ENCODE measurements at regions not wholly inside any gene's neighbourhood (a gene's known extent, or its start where the extent isn't known, plus 50 kb on each side); places are given as distances from the start of the nearest gene placed in this dataset.

DNA sequence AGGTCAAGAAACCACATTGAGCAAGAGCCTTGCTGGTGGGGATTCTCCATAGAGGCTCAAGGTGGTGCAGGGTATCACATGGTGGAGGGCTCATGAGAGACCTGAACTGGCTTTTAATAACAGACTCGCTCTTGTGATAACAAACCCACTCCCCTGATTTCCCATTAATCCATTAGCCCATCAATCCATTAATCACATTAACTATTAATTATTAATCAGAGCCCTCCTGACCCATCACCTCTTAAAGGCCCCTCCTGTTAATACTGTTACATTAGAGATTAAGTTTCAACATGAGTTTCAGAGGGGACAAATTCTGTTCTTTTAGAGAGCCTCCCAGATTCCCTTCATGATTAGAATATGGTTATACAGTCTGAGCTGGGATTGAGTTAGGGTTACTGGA is 61.8 kb downstream of the IER5 start:
- H2AFZ ChIP-seq (ENCODE audit: low read depth, low read length), result no peak overlapping the region
- no peaks in the 10 kb centered on the region for H3K36me3 ChIP-seq (ENCODE audit: insufficient read depth, low read length)
- no peak overlapping the region for H3K27ac ChIP-seq (ENCODE audit: low read depth, low read length)
- no peaks in the 10 kb centered on the region for H3K27me3 ChIP-seq (ENCODE audit: insufficient read depth, low read length)
- Mint-ChIP-seq H3K4me1 (ENCODE audit: low read depth, unreplicated experiment) (peaks cover 15% of the 10 kb centered on the region), H3K27ac (ENCODE audit: unreplicated experiment) (no peak overlapping the region), H3K4me3 (ENCODE audit: unreplicated experiment) (no peak overlapping the region), H3K36me3 (ENCODE audit: low read depth, unreplicated experiment) (no peaks in the 10 kb centered on the region), H3K9me3 (ENCODE audit: unreplicated experiment) (peaks cover 7% of the 10 kb centered on the region), H3K27me3 (ENCODE audit: low read depth, unreplicated experiment) (peaks cover 18% of the 10 kb centered on the region)
- H3K4me3 ChIP-seq (ENCODE audit: insufficient read depth, low read depth, low read length), result no peak overlapping the region
- peaks cover 14% of the 10 kb centered on the region for H3K4me1 ChIP-seq (ENCODE audit: insufficient read depth, low read length)
- no peaks in the 10 kb centered on the region for H3K79me2 ChIP-seq (ENCODE audit: insufficient read depth, low read length)
- FAIRE-seq, result no peak
- no peak overlapping the region for H3K9ac ChIP-seq (ENCODE audit: low read length)
- no peak overlapping the region for H3K4me2 ChIP-seq (ENCODE audit: low read length)
- no peak for DNase-seq (ENCODE audit: low read depth)
- peaks cover 4% of the 10 kb centered on the region for H3K9me3 ChIP-seq (ENCODE audit: insufficient read depth, low read depth, low read length)
- no peaks in the 10 kb centered on the region for H4K20me1 ChIP-seq (ENCODE audit: insufficient read depth, low read length)
- TF ChIP-seq EZH2 (IDR thresholded peaks at IDR 0.05; ENCODE audit: insufficient read depth, low read length), result no peak
- TF ChIP-seq, protein P1, sequence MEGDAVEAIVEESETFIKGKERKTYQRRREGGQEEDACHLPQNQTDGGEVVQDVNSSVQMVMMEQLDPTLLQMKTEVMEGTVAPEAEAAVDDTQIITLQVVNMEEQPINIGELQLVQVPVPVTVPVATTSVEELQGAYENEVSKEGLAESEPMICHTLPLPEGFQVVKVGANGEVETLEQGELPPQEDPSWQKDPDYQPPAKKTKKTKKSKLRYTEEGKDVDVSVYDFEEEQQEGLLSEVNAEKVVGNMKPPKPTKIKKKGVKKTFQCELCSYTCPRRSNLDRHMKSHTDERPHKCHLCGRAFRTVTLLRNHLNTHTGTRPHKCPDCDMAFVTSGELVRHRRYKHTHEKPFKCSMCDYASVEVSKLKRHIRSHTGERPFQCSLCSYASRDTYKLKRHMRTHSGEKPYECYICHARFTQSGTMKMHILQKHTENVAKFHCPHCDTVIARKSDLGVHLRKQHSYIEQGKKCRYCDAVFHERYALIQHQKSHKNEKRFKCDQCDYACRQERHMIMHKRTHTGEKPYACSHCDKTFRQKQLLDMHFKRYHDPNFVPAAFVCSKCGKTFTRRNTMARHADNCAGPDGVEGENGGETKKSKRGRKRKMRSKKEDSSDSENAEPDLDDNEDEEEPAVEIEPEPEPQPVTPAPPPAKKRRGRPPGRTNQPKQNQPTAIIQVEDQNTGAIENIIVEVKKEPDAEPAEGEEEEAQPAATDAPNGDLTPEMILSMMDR (IDR thresholded peaks at IDR 0.05; ENCODE audit: insufficient read depth, low read depth, low read length), result no peak

- Mint-ChIP-seq H3K27me3 (ENCODE audit: low read depth, unreplicated experiment) (peaks cover 12% of the 10 kb centered on the region), H3K4me1 (ENCODE audit: low read depth, unreplicated experiment) (peaks cover 15% of the 10 kb centered on the region), H3K27ac (ENCODE audit: unreplicated experiment) (no peak overlapping the region), H3K9me3 (ENCODE audit: unreplicated experiment) (peaks cover 3% of the 10 kb centered on the region), H3K36me3 (ENCODE audit: low read depth, unreplicated experiment) (no peaks in the 10 kb centered on the region), H3K4me3 (ENCODE audit: unreplicated experiment) (no peak overlapping the region)
- Histone ChIP-seq H3K4me1 (ENCODE audit: insufficient read depth, low read length) (peaks cover 14% of the 10 kb centered on the region), H3K4me3 (ENCODE audit: insufficient read depth, low read depth, low read length) (no peak overlapping the region), H3K9me3 (ENCODE audit: insufficient read depth, low read depth, low read length) (peaks cover 3% of the 10 kb centered on the region), H3K27me3 (ENCODE audit: insufficient read depth, low read length) (no peaks in the 10 kb centered on the region), H3K4me2 (ENCODE audit: low read length) (no peak overlapping the region), H4K20me1 (ENCODE audit: insufficient read depth, low read length) (no peaks in the 10 kb centered on the region), H2AFZ (ENCODE audit: low read depth, low read length) (no peak overlapping the region), H3K79me2 (ENCODE audit: insufficient read depth, low read length) (no peaks in the 10 kb centered on the region), H3K27ac (ENCODE audit: low read depth, low read length) (no peak overlapping the region), H3K36me3 (ENCODE audit: insufficient read depth, low read length) (no peaks in the 10 kb centered on the region), H3K9ac (ENCODE audit: low read length) (no peak overlapping the region)
- no peak for DNase-seq (ENCODE audit: low read depth)
- TF ChIP-seq EZH2 (IDR thresholded peaks at IDR 0.05; ENCODE audit: insufficient read depth, low read length), result no peak
- TF ChIP-seq, protein P1 (IDR thresholded peaks at IDR 0.05; ENCODE audit: insufficient read depth, low read depth, low read length), result no peak
- FAIRE-seq, result no peak
Observed at GRCh38 chr1:181150842-181151241, 62.3 kb downstream of the IER5 start.

GRCh38 chr1:181151378-181152326 is 63.2 kb downstream of the IER5 start:
- no peaks in the 10 kb centered on the region for H3K27me3 ChIP-seq (ENCODE audit: insufficient read depth, low read length)
- H3K27ac ChIP-seq (ENCODE audit: low read depth, low read length), result no peak overlapping the region
- H4K20me1 ChIP-seq (ENCODE audit: insufficient read depth, low read length), result no peaks in the 10 kb centered on the region
- Mint-ChIP-seq H3K27ac (ENCODE audit: unreplicated experiment) (no peak overlapping the region), H3K9me3 (ENCODE audit: unreplicated experiment) (peaks cover 1% of the 10 kb centered on the region), H3K4me1 (ENCODE audit: low read depth, unreplicated experiment) (peaks cover 15% of the 10 kb centered on the region), H3K4me3 (ENCODE audit: unreplicated experiment) (no peak overlapping the region), H3K36me3 (ENCODE audit: low read depth, unreplicated experiment) (no peaks in the 10 kb centered on the region), H3K27me3 (ENCODE audit: low read depth, unreplicated experiment) (peaks cover 6% of the 10 kb centered on the region)
- no peak overlapping the region for H3K9ac ChIP-seq (ENCODE audit: low read length)
- peaks cover 14% of the 10 kb centered on the region for H3K4me1 ChIP-seq (ENCODE audit: insufficient read depth, low read length)
- no peaks in the 10 kb centered on the region for H3K79me2 ChIP-seq (ENCODE audit: insufficient read depth, low read length)
- no peak overlapping the region for H3K4me2 ChIP-seq (ENCODE audit: low read length)
- FAIRE-seq, result no peak
- TF ChIP-seq, protein P1 (IDR thresholded peaks at IDR 0.05; ENCODE audit: insufficient read depth, low read depth, low read length), result no peak
- no peak for TF ChIP-seq EZH2 (IDR thresholded peaks at IDR 0.05; ENCODE audit: insufficient read depth, low read length)
- no peaks in the 10 kb centered on the region for H3K9me3 ChIP-seq (ENCODE audit: insufficient read depth, low read depth, low read length)
- no peak overlapping the region for H2AFZ ChIP-seq (ENCODE audit: low read depth, low read length)
- H3K4me3 ChIP-seq (ENCODE audit: insufficient read depth, low read depth, low read length), result no peak overlapping the region
- peak; percentile 22 for DNase-seq (ENCODE audit: low read depth)
- no peaks in the 10 kb centered on the region for H3K36me3 ChIP-seq (ENCODE audit: insufficient read depth, low read length)
